GM10266 (cell line): ENCODE measurements at regions not wholly inside any gene's neighbourhood (a gene's known extent, or its start where the extent isn't known, plus 50 kb on each side); places are given as distances from the start of the nearest gene placed in this dataset.

Source experiments
- DNase-seq: peaks from one replicate; pipeline ENCODE4 v3.0.0; 2012; ENCODE audit errors: extremely low spot score
- TF ChIP-seq, protein P1 (sequence below): IDR thresholded peaks from 2 replicates; pipeline ENCODE4 v1.5.1; 2012; ENCODE audit warnings: mild to moderate bottlenecking, low read depth; ENCODE audit not compliant: control insufficient read depth, insufficient read depth; ENCODE audit errors: missing control alignments

DNA sequence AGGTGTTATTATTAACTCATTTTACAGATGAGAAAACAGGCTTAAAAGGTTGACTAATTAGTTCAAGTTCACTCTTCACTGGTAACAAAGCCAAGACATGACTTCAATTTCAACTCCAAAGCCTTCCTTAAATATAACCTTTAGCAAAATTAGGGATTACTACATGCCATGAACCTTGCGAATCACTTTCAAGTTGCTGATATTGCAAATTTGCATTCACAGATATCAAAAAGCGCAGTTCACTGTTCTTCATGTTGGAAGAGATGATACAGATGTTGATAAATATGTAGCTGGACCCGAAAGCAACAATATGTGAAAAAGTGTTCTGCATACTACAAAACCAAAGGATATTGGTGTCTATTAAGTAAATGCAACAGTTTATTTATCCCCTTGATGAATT, 210.8 kb upstream of the GYPA start:
- DNase-seq: no peak
- TF ChIP-seq, protein P1, sequence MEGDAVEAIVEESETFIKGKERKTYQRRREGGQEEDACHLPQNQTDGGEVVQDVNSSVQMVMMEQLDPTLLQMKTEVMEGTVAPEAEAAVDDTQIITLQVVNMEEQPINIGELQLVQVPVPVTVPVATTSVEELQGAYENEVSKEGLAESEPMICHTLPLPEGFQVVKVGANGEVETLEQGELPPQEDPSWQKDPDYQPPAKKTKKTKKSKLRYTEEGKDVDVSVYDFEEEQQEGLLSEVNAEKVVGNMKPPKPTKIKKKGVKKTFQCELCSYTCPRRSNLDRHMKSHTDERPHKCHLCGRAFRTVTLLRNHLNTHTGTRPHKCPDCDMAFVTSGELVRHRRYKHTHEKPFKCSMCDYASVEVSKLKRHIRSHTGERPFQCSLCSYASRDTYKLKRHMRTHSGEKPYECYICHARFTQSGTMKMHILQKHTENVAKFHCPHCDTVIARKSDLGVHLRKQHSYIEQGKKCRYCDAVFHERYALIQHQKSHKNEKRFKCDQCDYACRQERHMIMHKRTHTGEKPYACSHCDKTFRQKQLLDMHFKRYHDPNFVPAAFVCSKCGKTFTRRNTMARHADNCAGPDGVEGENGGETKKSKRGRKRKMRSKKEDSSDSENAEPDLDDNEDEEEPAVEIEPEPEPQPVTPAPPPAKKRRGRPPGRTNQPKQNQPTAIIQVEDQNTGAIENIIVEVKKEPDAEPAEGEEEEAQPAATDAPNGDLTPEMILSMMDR: no peak

DNA sequence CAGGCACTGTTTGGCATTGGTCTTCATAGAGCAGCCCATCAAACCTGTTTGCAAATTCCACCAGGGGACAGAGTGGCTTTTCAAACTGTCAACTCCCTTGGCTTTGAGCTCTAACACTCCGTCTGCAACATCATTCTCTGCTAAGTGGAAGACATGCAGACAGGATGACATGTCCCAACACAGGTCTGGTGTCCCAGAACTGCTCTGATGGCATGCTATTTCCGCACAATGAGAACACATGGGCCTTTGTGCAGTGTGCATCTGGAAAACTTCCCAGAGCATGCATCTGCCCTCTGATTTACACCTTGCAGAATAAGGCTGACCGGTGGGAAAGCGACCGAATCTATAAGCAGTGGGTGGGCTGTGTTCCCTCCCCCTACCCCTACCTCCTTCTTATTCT, 212.8 kb upstream of the GYPA start:
- TF ChIP-seq, protein P1: no peak
- no peak for DNase-seq

GRCh38 chr4:144355811-144356757, 215.6 kb upstream of the GYPA start:
- peak; percentile 27 for DNase-seq
- TF ChIP-seq, protein P1: peak; percentile 25

- TF ChIP-seq, protein P1: no peak
- DNase-seq: no peak
These were observed 216.4 kb upstream of the GYPA start for GRCh38 chr4:144356941-144357381.

DNA sequence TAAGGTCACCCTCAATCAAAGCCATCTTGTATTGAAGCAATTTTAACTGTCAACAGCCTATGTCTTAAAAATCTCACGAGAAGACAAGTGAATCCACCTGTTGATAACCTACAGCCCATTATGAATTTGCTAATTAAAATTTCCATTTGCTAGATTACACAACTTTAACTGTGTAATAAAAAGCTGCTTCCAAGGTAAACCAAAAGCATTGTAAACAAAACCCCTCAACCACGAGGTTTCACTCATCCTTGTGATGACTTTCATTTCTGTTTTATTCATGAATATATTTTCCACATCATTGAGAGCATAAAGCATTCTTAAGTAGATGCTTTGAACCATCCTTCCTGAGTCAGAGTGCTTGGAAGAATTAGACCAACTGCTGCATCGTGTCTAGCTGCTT, 217.5 kb upstream of the GYPA start:
- TF ChIP-seq, protein P1: no peak

GRCh38 chr4:144360146-144360793, 219.8 kb upstream of the GYPA start:
- DNase-seq: no peak
- TF ChIP-seq, protein P1: no peak

More for the DNA sequence above, 217.5 kb upstream of the GYPA start:
- DNase-seq: no peak

DNA sequence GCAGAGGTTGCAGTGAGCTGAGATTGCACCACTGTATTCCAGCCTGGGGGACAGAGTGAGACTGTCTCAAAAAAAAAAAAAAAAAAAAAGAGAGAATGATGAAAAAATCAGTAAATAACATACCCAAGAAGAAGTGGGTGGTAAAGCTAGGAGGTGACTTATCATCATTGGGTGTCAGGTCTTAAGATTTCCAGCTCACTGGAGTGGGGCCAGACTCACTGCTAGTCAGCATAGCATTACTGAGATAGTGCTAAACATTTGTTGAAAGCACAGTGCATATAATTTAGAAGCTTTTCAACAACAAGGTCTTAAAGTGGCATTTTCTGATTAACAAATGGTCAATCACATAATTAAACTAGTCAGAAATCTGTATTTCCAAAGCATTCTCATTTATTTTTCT, 221.8 kb upstream of the GYPA start:
- TF ChIP-seq, protein P1: no peak
- DNase-seq: no peak
